ENCODE measurements at regions not wholly inside any gene's neighbourhood (a gene's known extent, or its start where the extent isn't known, plus 50 kb on each side); places are given as distances from the start of the nearest gene placed in this dataset.

- Histone ChIP-seq H3K4me3 (replicated peaks in 1 of 2; ENCODE audit: low read depth in 1 of 2, low read length in 2 of 2) (no peak overlapping the region), H3K36me3 (ENCODE audit: control insufficient read depth in 1 of 2, insufficient read depth in 2 of 2, low read length in 2 of 2) (no peaks in the 10 kb centered on the region), H3K9ac (ENCODE audit: low read length) (no peak overlapping the region), H4K20me1 (ENCODE audit: insufficient read depth) (no peaks in the 10 kb centered on the region), H3K9me3 (ENCODE audit: control insufficient read depth in 1 of 2, insufficient read depth in 1 of 2, low read depth in 1 of 2, low read length in 2 of 2) (no peaks in the 10 kb centered on the region), H3K4me1 (ENCODE audit: control insufficient read depth in 1 of 2, insufficient read depth in 2 of 2, low read length in 2 of 2) (peaks cover 0 to 2% of the 10 kb centered on the region in 2 experiments; a peak in 1 of 4 replicates), H3K27ac (ENCODE audit: low read depth, low read length) (no peak overlapping the region), H3K27me3 (ENCODE audit: insufficient read depth, low read length) (peaks cover 37% of the 10 kb centered on the region), H3K79me2 (ENCODE audit: insufficient read depth, low read length) (no peaks in the 10 kb centered on the region), H2AFZ (ENCODE audit: low read depth, low read length, poor library complexity, severe bottlenecking) (no peak overlapping the region), H3K9me2 (ENCODE audit: insufficient read depth) (no peaks in the 10 kb centered on the region), H3K4me2 (ENCODE audit: low read length) (no peak overlapping the region)
- CTCF ChIA-PET: no interaction called here
- ATAC-seq: no peak
- TF ChIP-seq EZH2phosphoT487 (IDR thresholded peaks at IDR 0.05; ENCODE audit: borderline replicate concordance) (no peak), RAD21 (IDR thresholded peaks at IDR 0.05; ENCODE audit: low read depth) (no peak)
- intact Hi-C loops (cut with micrococcal nuclease): no loop called here
- no peak for DNase-seq (ENCODE audit: low read depth, low spot score)
- RAD21 ChIA-PET (ENCODE audit: low non-redundant PET in 1 of 2, low total read pairs in 2 of 2, uncharacterized antibody in 2 of 2, unreplicated experiment in 2 of 2): no interaction called here
- no TSS peak for BruUV-seq (replicated peaks)
- POLR2A ChIA-PET: no interaction called here
Observed at GRCh38 chr17:36727052-36727451, 125.7 kb downstream of the MRM1 start.

- no TSS peak for BruUV-seq (replicated peaks)
- intact Hi-C loops (cut with micrococcal nuclease): no loop called here
- POLR2A ChIA-PET: no interaction called here
- no peaks in the 10 kb centered on the region for H3K9me3 ChIP-seq (ENCODE audit: control insufficient read depth in 1 of 2, insufficient read depth in 1 of 2, low read depth in 1 of 2, low read length in 2 of 2)
- no peak overlapping the region for H3K4me3 ChIP-seq (replicated peaks in 1 of 2; ENCODE audit: low read depth in 1 of 2, low read length in 2 of 2)
- TF ChIP-seq SIN3A (IDR thresholded peaks at IDR 0.05; ENCODE audit: low read depth): no peak
- TF ChIP-seq SRF (IDR thresholded peaks at IDR 0.05; ENCODE audit: low read depth): no peak
- no peak for TF ChIP-seq ZBTB33 (IDR thresholded peaks at IDR 0.05; ENCODE audit: extremely low read depth, insufficient replicate concordance, low read length)
- no peak for TF ChIP-seq EGR1 (IDR thresholded peaks at IDR 0.05; ENCODE audit: low read depth)
- no peak for TF ChIP-seq ZNF274 (IDR thresholded peaks at IDR 0.05; ENCODE audit: low read depth, low read length)
- no peak for TF ChIP-seq JUND (IDR thresholded peaks at IDR 0.05)
- TF ChIP-seq, protein P1, sequence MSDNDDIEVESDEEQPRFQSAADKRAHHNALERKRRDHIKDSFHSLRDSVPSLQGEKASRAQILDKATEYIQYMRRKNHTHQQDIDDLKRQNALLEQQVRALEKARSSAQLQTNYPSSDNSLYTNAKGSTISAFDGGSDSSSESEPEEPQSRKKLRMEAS (IDR thresholded peaks at IDR 0.05): no peak
- no peak for TF ChIP-seq POLR2A (IDR thresholded peaks at IDR 0.05; ENCODE audit: borderline replicate concordance, extremely low read depth, insufficient read depth, insufficient read length)
- TF ChIP-seq ELF1 (IDR thresholded peaks at IDR 0.05; ENCODE audit: borderline replicate concordance, low read depth): no peak
- no peaks in the 10 kb centered on the region for H3K36me3 ChIP-seq (ENCODE audit: control insufficient read depth in 1 of 2, insufficient read depth in 2 of 2, low read length in 2 of 2)
- RAD21 ChIA-PET (ENCODE audit: low non-redundant PET in 1 of 2, low total read pairs in 2 of 2, uncharacterized antibody in 2 of 2, unreplicated experiment in 2 of 2): no interaction called here
- no peak for DNase-seq (ENCODE audit: low read depth, low spot score)
- H3K4me2 ChIP-seq (ENCODE audit: low read length): no peak overlapping the region
- no peaks in the 10 kb centered on the region for H4K20me1 ChIP-seq (ENCODE audit: insufficient read depth)
- H3K9ac ChIP-seq (ENCODE audit: low read length): no peak overlapping the region
- CTCF ChIA-PET: no interaction called here
- H3K27me3 ChIP-seq (ENCODE audit: insufficient read depth, low read length): peaks cover 37% of the 10 kb centered on the region
- H2AFZ ChIP-seq (ENCODE audit: low read depth, low read length, poor library complexity, severe bottlenecking): no peak overlapping the region
- no peaks in the 10 kb centered on the region for H3K79me2 ChIP-seq (ENCODE audit: insufficient read depth, low read length)
- H3K9me2 ChIP-seq (ENCODE audit: insufficient read depth): no peaks in the 10 kb centered on the region
- H3K4me1 ChIP-seq (ENCODE audit: control insufficient read depth in 1 of 2, insufficient read depth in 2 of 2, low read length in 2 of 2): peaks cover 0 to 2% of the 10 kb centered on the region in 2 experiments; a peak in 1 of 4 replicates
- ATAC-seq: no peak
- H3K27ac ChIP-seq (ENCODE audit: low read depth, low read length): no peak overlapping the region
Observed at GRCh38 chr17:36727577-36727976, 126.2 kb downstream of the MRM1 start.
